GM23338 (cell line): ENCODE measurements at regions not wholly inside any gene's neighbourhood (a gene's known extent, or its start where the extent isn't known, plus 50 kb on each side); places are given as distances from the start of the nearest gene placed in this dataset.

Experiments used
- CTCF ChIP-seq, 2 experiments: fragments of 200-600 bp in 1 of 2; sonication (generic) in 1 of 2; conservative IDR thresholded peaks; 2 replicates each; pipeline versions ENCODE4 v1.5.1 to v1.6.1; 2016 to 2017; ENCODE audit warnings: antibody characterized with exemption in 2 of 2, low read depth in 2 of 2, mild to moderate bottlenecking in 2 of 2, moderate library complexity in 1 of 2
- ETS1 ChIP-seq: IDR thresholded peaks from 2 replicates; pipeline ENCODE4 v1.6.1; 2016; ENCODE audit warnings: antibody characterized with exemption

DNA sequence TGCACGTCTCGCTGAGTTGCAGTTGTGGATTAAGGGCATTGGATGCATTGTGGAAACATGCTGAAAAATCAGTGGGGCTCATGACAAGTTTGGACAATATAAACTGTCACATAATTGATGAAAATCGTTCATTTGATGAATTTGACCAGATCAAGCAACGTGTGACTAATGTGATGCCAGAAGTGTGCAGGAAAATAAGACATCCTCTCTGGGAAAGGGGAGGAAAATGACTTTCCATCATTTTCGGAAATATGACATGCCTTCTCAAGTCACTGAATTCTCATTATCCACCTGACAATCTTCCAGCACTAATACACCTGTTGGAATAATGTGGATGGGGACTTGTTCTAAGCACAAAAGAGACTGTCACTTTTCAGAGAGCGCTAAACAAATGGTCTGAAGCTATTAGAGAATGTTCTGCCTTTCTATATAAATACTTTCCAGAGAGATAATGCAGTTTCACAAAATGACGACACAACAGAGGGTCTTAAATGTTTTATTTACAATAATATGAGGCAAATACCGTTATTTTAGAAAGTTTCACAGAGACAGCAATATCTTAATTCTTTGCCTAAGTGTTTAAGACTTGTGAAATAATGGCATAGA, 1741.9 kb upstream of the RAG2 start:
- TF ChIP-seq CTCF (conservative IDR thresholded peaks at IDR 0.05; ENCODE audit: low read depth in 2 of 2) (no peak), ETS1 (no peak)
